ENCODE measurements at regions not wholly inside any gene's neighbourhood (a gene's known extent, or its start where the extent isn't known, plus 50 kb on each side); places are given as distances from the start of the nearest gene placed in this dataset.

DNA sequence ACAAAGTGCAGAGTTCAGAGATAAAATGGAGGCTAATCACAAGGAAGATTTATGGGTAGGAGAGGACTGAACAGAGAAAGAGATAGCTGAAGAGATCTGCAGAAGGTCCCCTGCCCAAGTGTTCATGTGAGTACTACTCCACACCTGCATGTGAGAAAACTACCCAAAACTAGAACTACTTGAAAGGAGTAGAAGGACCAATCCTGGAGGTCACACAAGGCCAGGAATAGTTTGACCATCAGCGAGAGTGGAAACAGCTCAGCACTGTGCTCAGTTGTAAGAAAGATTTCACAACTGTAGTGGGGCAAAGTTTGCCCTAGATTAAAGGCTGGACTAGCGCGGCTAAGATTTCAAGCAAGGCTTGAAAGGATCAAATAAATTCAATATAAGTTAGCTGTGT lies 422.7 kb upstream of the LCORL start:
- Histone ChIP-seq H2AFZ (ENCODE audit: low read length) (no peak overlapping the region), H3K4me3 (ENCODE audit: low read length, poor library complexity, severe bottlenecking) (no peak overlapping the region)

GRCh38 chr4:18442957-18443356 lies 421.4 kb upstream of the LCORL start:
- H3K9ac ChIP-seq (ENCODE audit: low read depth, low read length, poor library complexity, severe bottlenecking): no peak overlapping the region
- no peak overlapping the region for H3K4me2 ChIP-seq (ENCODE audit: low read depth, low read length, poor library complexity, severe bottlenecking)

More for the DNA sequence above, 422.7 kb upstream of the LCORL start:
- no peaks in the 10 kb centered on the region for H4K20me1 ChIP-seq (ENCODE audit: insufficient read depth, low read length, poor library complexity, severe bottlenecking)
- H3K36me3 ChIP-seq (ENCODE audit: insufficient read depth, low read length): no peaks in the 10 kb centered on the region
- H3K4me2 ChIP-seq (ENCODE audit: low read depth, low read length, poor library complexity, severe bottlenecking): no peak overlapping the region
- H3K4me1 ChIP-seq (ENCODE audit: insufficient read depth, low read length, poor library complexity, severe bottlenecking): no peaks in the 10 kb centered on the region
- no peaks in the 10 kb centered on the region for H3K9me3 ChIP-seq (ENCODE audit: insufficient read depth, low read depth, low read length)
- no peaks in the 10 kb centered on the region for H3K9me2 ChIP-seq (replicated peaks; ENCODE audit: low read depth, low read length)
- no peaks in the 10 kb centered on the region for H3K79me2 ChIP-seq (ENCODE audit: insufficient read depth, low read length)
- no peaks in the 10 kb centered on the region for H3F3A ChIP-seq (ENCODE audit: low read depth)
- no peak for TF ChIP-seq EZH2phosphoT487 (IDR thresholded peaks at IDR 0.05; ENCODE audit: borderline replicate concordance)
- TF ChIP-seq, protein P1, sequence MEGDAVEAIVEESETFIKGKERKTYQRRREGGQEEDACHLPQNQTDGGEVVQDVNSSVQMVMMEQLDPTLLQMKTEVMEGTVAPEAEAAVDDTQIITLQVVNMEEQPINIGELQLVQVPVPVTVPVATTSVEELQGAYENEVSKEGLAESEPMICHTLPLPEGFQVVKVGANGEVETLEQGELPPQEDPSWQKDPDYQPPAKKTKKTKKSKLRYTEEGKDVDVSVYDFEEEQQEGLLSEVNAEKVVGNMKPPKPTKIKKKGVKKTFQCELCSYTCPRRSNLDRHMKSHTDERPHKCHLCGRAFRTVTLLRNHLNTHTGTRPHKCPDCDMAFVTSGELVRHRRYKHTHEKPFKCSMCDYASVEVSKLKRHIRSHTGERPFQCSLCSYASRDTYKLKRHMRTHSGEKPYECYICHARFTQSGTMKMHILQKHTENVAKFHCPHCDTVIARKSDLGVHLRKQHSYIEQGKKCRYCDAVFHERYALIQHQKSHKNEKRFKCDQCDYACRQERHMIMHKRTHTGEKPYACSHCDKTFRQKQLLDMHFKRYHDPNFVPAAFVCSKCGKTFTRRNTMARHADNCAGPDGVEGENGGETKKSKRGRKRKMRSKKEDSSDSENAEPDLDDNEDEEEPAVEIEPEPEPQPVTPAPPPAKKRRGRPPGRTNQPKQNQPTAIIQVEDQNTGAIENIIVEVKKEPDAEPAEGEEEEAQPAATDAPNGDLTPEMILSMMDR (conservative IDR thresholded peaks at IDR 0.05; ENCODE audit: low read length): no peak
- no peaks in the 10 kb centered on the region for H3K27me3 ChIP-seq (ENCODE audit: insufficient read depth, low read length, poor library complexity, severe bottlenecking)
- no peak overlapping the region for H3K9ac ChIP-seq (ENCODE audit: low read depth, low read length, poor library complexity, severe bottlenecking)

DNA sequence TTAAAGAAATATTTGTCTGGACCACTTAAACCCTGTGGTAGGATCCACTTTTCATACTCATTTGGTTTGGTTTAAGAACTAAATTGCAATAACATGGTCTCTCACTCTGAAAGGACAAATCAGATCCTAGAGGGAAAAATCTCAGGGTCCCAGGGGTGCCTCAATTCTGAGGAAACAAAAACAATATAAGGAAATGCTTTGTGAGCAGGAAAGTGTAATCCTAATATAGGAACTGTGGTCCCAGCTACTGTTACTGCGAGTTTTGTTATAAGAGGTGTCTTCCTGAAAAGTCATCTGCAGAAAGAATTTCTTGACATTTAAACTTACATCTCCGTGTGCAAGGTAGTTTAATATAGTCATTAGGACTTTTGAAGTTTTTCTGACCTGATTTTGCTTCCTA lies 420.1 kb upstream of the LCORL start:
- Histone ChIP-seq H3K9me2 (replicated peaks; ENCODE audit: low read depth, low read length) (no peaks in the 10 kb centered on the region), H3K9me3 (ENCODE audit: insufficient read depth, low read depth, low read length) (no peaks in the 10 kb centered on the region), H3F3A (ENCODE audit: low read depth) (no peaks in the 10 kb centered on the region), H3K4me2 (ENCODE audit: low read depth, low read length, poor library complexity, severe bottlenecking) (no peak overlapping the region), H4K20me1 (ENCODE audit: insufficient read depth, low read length, poor library complexity, severe bottlenecking) (no peaks in the 10 kb centered on the region), H3K36me3 (ENCODE audit: insufficient read depth, low read length) (no peaks in the 10 kb centered on the region), H2AFZ (ENCODE audit: low read length) (no peak overlapping the region), H3K9ac (ENCODE audit: low read depth, low read length, poor library complexity, severe bottlenecking) (no peak overlapping the region), H3K27me3 (ENCODE audit: insufficient read depth, low read length, poor library complexity, severe bottlenecking) (no peaks in the 10 kb centered on the region), H3K4me3 (ENCODE audit: low read length, poor library complexity, severe bottlenecking) (no peak overlapping the region), H3K4me1 (ENCODE audit: insufficient read depth, low read length, poor library complexity, severe bottlenecking) (no peaks in the 10 kb centered on the region), H3K79me2 (ENCODE audit: insufficient read depth, low read length) (no peaks in the 10 kb centered on the region)
- TF ChIP-seq, protein P1 (conservative IDR thresholded peaks at IDR 0.05; ENCODE audit: low read length): no peak

More at GRCh38 chr4:18442957-18443356, 421.4 kb upstream of the LCORL start:
- no peaks in the 10 kb centered on the region for H3K9me2 ChIP-seq (replicated peaks; ENCODE audit: low read depth, low read length)
- TF ChIP-seq EZH2phosphoT487 (IDR thresholded peaks at IDR 0.05; ENCODE audit: borderline replicate concordance): no peak
- TF ChIP-seq, protein P1 (conservative IDR thresholded peaks at IDR 0.05; ENCODE audit: low read length): no peak
- H2AFZ ChIP-seq (ENCODE audit: low read length): no peak overlapping the region
- H4K20me1 ChIP-seq (ENCODE audit: insufficient read depth, low read length, poor library complexity, severe bottlenecking): no peaks in the 10 kb centered on the region
- H3K9me3 ChIP-seq (ENCODE audit: insufficient read depth, low read depth, low read length): no peaks in the 10 kb centered on the region
- no peak overlapping the region for H3K4me3 ChIP-seq (ENCODE audit: low read length, poor library complexity, severe bottlenecking)
- no peaks in the 10 kb centered on the region for H3K79me2 ChIP-seq (ENCODE audit: insufficient read depth, low read length)
- no peaks in the 10 kb centered on the region for H3K27me3 ChIP-seq (ENCODE audit: insufficient read depth, low read length, poor library complexity, severe bottlenecking)
- H3K36me3 ChIP-seq (ENCODE audit: insufficient read depth, low read length): no peaks in the 10 kb centered on the region
- no peaks in the 10 kb centered on the region for H3F3A ChIP-seq (ENCODE audit: low read depth)
- H3K4me1 ChIP-seq (ENCODE audit: insufficient read depth, low read length, poor library complexity, severe bottlenecking): no peaks in the 10 kb centered on the region

Measured in Loucy (cell line).